SJCRH30 (cell line): ENCODE measurements at regions not wholly inside any gene's neighbourhood (a gene's known extent, or its start where the extent isn't known, plus 50 kb on each side); places are given as distances from the start of the nearest gene placed in this dataset.
"Not testable (repeated sequence)": the region's sequence is repeated elsewhere in the genome, so short reads cannot be mapped to it uniquely, and the experiment has no call there.

Experiments used
- DNase-seq, 2 experiments: peaks; one replicate each; pipeline ENCODE4 v3.0.0-alpha.2; 2015 to 2020
- H3K27ac ChIP-seq: fragments of 250-450 bp; sonication (Bioruptor Pico); 2 replicates; pipeline ENCODE4 v1.5.1; 2020; ENCODE audit warnings: mild to moderate bottlenecking, moderate library complexity
- H3K27me3 ChIP-seq: fragments of 250-450 bp; sonication (Bioruptor Pico); 2 replicates; pipeline ENCODE4 v1.5.1; 2020; ENCODE audit warnings: mild to moderate bottlenecking, moderate library complexity
- H3K36me3 ChIP-seq: fragments of 250-450 bp; sonication (Bioruptor Pico); 2 replicates; pipeline ENCODE4 v1.5.1; 2020; ENCODE audit warnings: mild to moderate bottlenecking, moderate library complexity
- H3K4me1 ChIP-seq: fragments of 250-450 bp; sonication (Bioruptor Pico); 2 replicates; pipeline ENCODE4 v1.5.1; 2020; ENCODE audit warnings: mild to moderate bottlenecking, moderate library complexity
- H3K4me3 ChIP-seq: fragments of 250-450 bp; sonication (Bioruptor Pico); 2 replicates; pipeline ENCODE4 v1.5.1; 2020; ENCODE audit warnings: mild to moderate bottlenecking, moderate library complexity
- H3K9me3 ChIP-seq: fragments of 250-450 bp; sonication (Bioruptor Pico); replicated peaks from 2 replicates; pipeline ENCODE4 v1.5.1; 2020; ENCODE audit warnings: mild to moderate bottlenecking, moderate library complexity

GRCh38 chr14:45610318-45610717 lies 357.3 kb upstream of the MIS18BP1 start:
- Histone ChIP-seq H3K27ac (no peak overlapping the region), H3K9me3 (no peaks in the 10 kb centered on the region), H3K27me3 (no peaks in the 10 kb centered on the region), H3K4me3 (no peak overlapping the region), H3K36me3 (no peaks in the 10 kb centered on the region), H3K4me1 (no peaks in the 10 kb centered on the region)
- DNase-seq, result peak in 1 of 2 experiments; percentile 60

DNA sequence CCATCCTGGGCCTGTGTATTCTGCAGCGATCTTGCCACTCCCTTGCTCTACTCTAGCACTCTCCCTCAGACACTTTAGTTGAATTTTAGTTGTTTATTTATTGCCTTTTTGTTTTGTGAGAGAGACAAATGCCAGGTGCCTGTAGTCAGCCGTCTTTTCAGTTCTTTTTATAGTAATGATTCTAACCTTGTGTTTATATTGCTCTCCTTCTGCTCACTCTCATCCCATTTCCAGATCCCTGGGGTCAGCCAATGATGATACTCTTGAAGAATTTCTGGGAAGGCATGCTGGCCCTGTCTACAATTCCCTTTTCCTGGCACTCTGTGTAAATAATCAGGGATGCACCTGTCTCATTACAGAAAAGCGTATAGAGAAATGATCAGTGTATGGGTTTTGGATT lies 334.1 kb upstream of the MIS18BP1 start:
- Histone ChIP-seq H3K9me3 (no peaks in the 10 kb centered on the region), H3K27me3 (no peaks in the 10 kb centered on the region; the same call in 1 of the 2 replicates), H3K4me1 (no peaks in the 10 kb centered on the region; the same call in 1 of the 2 replicates), H3K4me3 (no peak overlapping the region), H3K36me3 (0 out of 2 replicates have a peak, but pooled peaks cover 2% of the 10 kb centered on the region), H3K27ac (no peak overlapping the region)
- no peak for DNase-seq

DNA sequence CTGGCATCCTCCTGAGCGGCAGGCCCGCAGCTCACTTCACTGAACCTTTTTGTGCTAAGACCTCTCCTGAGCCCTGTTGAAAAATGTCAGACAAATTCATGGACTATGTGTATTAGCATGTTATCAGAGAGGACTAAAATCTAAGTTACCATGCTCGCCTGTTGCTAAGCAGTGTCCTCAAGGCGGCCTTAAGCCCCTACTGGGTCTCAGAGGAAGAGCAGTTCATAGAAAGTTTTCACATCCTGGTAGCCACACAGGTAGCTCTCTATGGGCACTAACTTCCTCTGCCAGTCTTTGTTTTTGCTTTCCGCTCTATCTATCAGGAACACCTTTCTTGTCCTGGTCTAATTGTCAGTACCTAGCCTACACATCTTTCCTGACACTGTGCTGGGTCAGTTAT lies 306.6 kb upstream of the MIS18BP1 start:
- H3K4me3 ChIP-seq, result no peak overlapping the region
- no peaks in the 10 kb centered on the region for H3K4me1 ChIP-seq
- H3K27me3 ChIP-seq, result no peaks in the 10 kb centered on the region
- H3K27ac ChIP-seq, result no peak overlapping the region
- no peak for DNase-seq
- no peaks in the 10 kb centered on the region for H3K36me3 ChIP-seq
- no peaks in the 10 kb centered on the region for H3K9me3 ChIP-seq

GRCh38 chr14:45558183-45558582 lies 305.2 kb upstream of the MIS18BP1 start:
- DNase-seq, result no peak
- Histone ChIP-seq H3K4me1 (no peaks in the 10 kb centered on the region), H3K27me3 (no peaks in the 10 kb centered on the region), H3K27ac (no peak overlapping the region), H3K36me3 (no peaks in the 10 kb centered on the region), H3K4me3 (no peak overlapping the region), H3K9me3 (no peaks in the 10 kb centered on the region)

GRCh38 chr14:45553981-45554380 lies 301.0 kb upstream of the MIS18BP1 start:
- no peak for DNase-seq
- Histone ChIP-seq H3K27ac (no peak overlapping the region), H3K27me3 (no peaks in the 10 kb centered on the region)

GRCh38 chr14:45551240-45551820 lies 298.3 kb upstream of the MIS18BP1 start:
- DNase-seq, result not testable (repeated sequence)

More at GRCh38 chr14:45553981-45554380, 301.0 kb upstream of the MIS18BP1 start:
- no peaks in the 10 kb centered on the region for H3K36me3 ChIP-seq
- no peaks in the 10 kb centered on the region for H3K9me3 ChIP-seq
- H3K4me1 ChIP-seq, result no peaks in the 10 kb centered on the region
- no peak overlapping the region for H3K4me3 ChIP-seq

DNA sequence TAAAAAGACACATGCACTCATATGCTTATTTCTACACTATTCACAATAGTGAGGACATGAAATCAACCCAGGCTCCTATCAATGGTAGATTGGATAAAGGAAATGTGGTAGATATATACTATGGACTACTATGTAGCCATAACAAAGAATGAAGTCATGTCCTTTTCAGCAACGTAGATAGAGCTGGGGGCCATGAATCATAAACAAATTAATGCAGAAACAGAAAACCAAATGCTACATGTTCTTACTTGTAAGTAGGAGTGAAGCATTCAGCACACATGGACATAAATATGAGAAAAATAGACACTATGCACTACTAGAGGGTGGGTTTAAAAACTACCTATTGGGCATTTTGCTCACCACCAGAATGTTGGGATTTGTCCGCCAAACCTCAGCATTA lies 278.0 kb upstream of the MIS18BP1 start:
- Histone ChIP-seq H3K27ac (no peak overlapping the region), H3K4me1 (no peaks in the 10 kb centered on the region), H3K36me3 (no peaks in the 10 kb centered on the region), H3K9me3 (no peaks in the 10 kb centered on the region), H3K4me3 (no peak overlapping the region), H3K27me3 (no peaks in the 10 kb centered on the region)
- DNase-seq, result no peak

More at GRCh38 chr14:45551240-45551820, 298.3 kb upstream of the MIS18BP1 start:
- not testable (repeated sequence) for H3K27ac ChIP-seq, H3K27me3 ChIP-seq, H3K36me3 ChIP-seq, H3K4me1 ChIP-seq, H3K4me3 ChIP-seq, H3K9me3 ChIP-seq

DNA sequence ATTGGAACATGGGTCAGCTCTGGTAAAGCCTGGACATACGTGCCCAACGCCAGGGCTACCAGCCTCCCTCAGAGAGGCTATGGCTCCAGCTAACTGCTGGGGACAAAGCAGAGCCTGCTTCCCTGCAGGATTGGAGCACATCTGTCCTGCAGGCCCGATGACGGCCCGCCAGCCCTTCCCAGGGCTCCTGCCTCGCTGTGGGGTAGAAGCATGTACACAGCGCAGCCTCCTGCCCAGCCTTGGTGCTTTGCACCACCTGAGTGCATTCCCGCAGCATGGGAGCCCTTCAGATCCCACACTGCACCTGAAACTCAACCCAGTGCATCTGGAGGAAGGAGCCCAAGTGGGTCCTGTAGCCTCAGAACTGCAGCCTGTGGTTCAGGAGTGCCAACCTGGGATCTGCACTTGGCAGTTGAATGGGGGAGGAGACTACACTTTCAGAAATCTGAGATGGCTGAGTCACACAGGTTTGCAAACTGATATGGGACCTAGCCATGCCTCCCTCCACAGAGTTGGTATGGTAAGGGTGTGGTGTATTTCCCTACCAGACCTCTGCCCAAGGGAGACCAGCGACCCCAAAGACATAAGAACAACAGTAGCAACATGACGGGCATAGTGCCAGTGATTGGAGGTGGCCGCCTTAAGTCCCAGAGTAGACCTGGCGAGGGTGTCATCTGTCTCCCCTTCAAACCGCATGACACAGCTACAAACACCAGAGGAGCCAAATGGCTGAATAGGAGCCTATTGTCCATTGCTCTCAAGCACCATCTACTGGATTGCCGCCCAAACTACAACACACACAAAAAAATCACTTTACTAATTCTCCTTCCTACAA lies 273.9 kb upstream of the MIS18BP1 start:
- peak; percentile 58 to 76 for DNase-seq
- Histone ChIP-seq H3K4me1 (no peaks in the 10 kb centered on the region), H3K36me3 (no peaks in the 10 kb centered on the region), H3K4me3 (no peak overlapping the region), H3K9me3 (no peaks in the 10 kb centered on the region), H3K27me3 (no peaks in the 10 kb centered on the region), H3K27ac (no peak overlapping the region)

DNA sequence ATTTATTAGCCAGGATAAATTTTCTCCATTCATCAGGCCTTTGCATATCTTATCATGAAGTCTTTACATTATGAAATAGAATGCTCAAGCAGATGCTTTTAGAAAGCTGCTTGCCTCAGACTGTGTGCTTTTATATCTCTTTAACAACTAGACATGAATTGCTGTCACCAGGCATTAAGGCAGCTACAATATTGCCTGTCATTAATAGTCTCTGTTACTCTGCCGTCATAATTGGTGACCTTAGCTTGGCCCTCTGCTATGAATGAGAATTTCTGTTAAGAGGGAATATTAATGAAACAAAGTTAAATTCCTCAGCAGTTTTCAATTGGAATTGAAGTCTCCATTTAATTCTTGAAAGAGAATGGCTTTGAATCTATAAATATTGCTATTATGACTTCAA lies 266.8 kb upstream of the MIS18BP1 start:
- Histone ChIP-seq H3K4me3 (no peak overlapping the region), H3K9me3 (no peaks in the 10 kb centered on the region), H3K36me3 (no peaks in the 10 kb centered on the region), H3K27me3 (no peaks in the 10 kb centered on the region), H3K27ac (no peak overlapping the region), H3K4me1 (no peaks in the 10 kb centered on the region)
- no peak for DNase-seq

GRCh38 chr14:45492876-45493275 lies 239.9 kb upstream of the MIS18BP1 start:
- H3K27me3 ChIP-seq, result no peaks in the 10 kb centered on the region
- no peaks in the 10 kb centered on the region for H3K9me3 ChIP-seq
- no peaks in the 10 kb centered on the region for H3K36me3 ChIP-seq
- H3K4me1 ChIP-seq, result no peaks in the 10 kb centered on the region
- DNase-seq, result no peak
- no peak overlapping the region for H3K27ac ChIP-seq
- no peak overlapping the region for H3K4me3 ChIP-seq

GRCh38 chr14:45491914-45492313 lies 238.9 kb upstream of the MIS18BP1 start:
- Histone ChIP-seq H3K27ac (no peak overlapping the region), H3K4me1 (no peaks in the 10 kb centered on the region), H3K4me3 (no peak overlapping the region), H3K36me3 (no peaks in the 10 kb centered on the region), H3K9me3 (no peaks in the 10 kb centered on the region), H3K27me3 (no peaks in the 10 kb centered on the region)
- DNase-seq, result no peak

GRCh38 chr14:45486599-45486998 lies 233.6 kb upstream of the MIS18BP1 start:
- Histone ChIP-seq H3K4me3 (no peak overlapping the region), H3K9me3 (no peaks in the 10 kb centered on the region)
- DNase-seq, result no peak

GRCh38 chr14:45467023-45467422 lies 214.0 kb upstream of the MIS18BP1 start:
- Histone ChIP-seq H3K27ac (no peak overlapping the region), H3K27me3 (no peaks in the 10 kb centered on the region), H3K4me3 (no peak overlapping the region), H3K4me1 (no peaks in the 10 kb centered on the region), H3K36me3 (no peaks in the 10 kb centered on the region), H3K9me3 (no peaks in the 10 kb centered on the region)
- DNase-seq, result no peak

More at GRCh38 chr14:45486599-45486998, 233.6 kb upstream of the MIS18BP1 start:
- Histone ChIP-seq H3K36me3 (no peaks in the 10 kb centered on the region), H3K27ac (no peak overlapping the region), H3K27me3 (no peaks in the 10 kb centered on the region), H3K4me1 (no peaks in the 10 kb centered on the region)

DNA sequence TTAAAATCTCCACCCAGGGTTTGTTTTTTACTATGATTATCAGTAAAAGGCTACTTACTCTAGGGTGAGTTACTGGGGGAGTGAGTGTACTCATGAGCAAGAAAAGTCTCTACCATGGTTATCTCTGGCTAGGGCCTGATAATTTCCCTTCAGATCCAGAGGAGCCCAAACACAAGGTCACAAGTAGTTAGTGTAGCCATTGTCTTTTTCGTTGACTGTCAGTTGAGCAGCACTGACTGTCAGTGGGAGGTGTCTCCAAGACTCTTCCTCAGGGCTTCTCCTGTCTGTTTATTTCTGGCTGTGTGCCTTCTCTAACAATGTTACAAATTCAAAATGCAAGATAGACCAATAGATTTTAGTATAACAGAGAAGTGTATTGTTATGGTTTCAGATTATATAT lies 181.2 kb upstream of the MIS18BP1 start:
- Histone ChIP-seq H3K9me3 (no peaks in the 10 kb centered on the region), H3K36me3 (no peaks in the 10 kb centered on the region), H3K27me3 (no peaks in the 10 kb centered on the region), H3K27ac (no peak overlapping the region), H3K4me1 (no peaks in the 10 kb centered on the region), H3K4me3 (no peak overlapping the region)
- DNase-seq, result no peak

DNA sequence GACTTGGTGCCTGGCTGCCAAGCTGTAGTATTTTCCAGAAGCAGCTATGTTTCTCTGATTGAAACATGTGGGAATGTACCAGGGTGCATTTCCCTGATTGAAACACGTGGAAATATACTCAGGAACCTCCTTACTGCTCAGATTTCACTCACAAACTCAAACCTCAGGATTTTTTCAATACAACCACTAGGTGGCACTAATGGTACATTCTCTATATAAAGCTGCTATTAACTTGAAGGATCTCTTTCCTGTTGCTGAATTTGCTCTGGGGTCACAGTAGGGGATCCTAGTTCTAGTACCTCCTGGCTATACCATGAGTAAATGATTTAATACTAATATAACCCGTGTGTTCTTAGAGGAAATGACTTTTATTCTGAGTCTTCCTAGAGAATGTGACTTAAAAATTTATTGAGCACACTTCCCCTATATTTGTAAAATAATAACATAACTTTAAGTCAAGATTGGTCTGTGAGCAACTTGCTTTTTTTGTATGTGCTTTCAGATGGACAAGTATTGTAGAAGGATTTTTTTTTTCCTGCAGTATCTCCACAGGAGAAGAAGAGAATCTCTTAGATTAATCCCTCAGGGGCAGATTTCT lies 173.8 kb upstream of the MIS18BP1 start:
- H3K4me3 ChIP-seq, result no peak overlapping the region

More for the DNA sequence above, 173.8 kb upstream of the MIS18BP1 start:
- peak; percentile 6 to 79 for DNase-seq
- H3K27me3 ChIP-seq, result no peaks in the 10 kb centered on the region
- H3K36me3 ChIP-seq, result no peaks in the 10 kb centered on the region
- no peaks in the 10 kb centered on the region for H3K9me3 ChIP-seq
- no peak overlapping the region for H3K27ac ChIP-seq
- H3K4me1 ChIP-seq, result no peaks in the 10 kb centered on the region
